Cardiac septum (tissue), 1 donor: ENCODE measurements at regions not wholly inside any gene's neighbourhood (a gene's known extent, or its start where the extent isn't known, plus 50 kb on each side); places are given as distances from the start of the nearest gene placed in this dataset.

Experiments
- DNase-seq: peaks from one replicate; pipeline ENCODE4 v3.0.0-alpha.2; 2020; ENCODE audit warnings: low spot score
- intact Hi-C: fragments of 100-400 bp; cut with DNase I; formaldehyde crosslinking; loops from one replicate; pipeline ENCODE4 v1.14.0; 2022
- donor health status: DM: no; HTN: no; CAD: no.

GRCh38 chr6:95768539-95768938 is 191.2 kb downstream of the MANEA start:
- intact Hi-C loops = no loop called here
- DNase-seq = no peak

- no peak for DNase-seq
- intact Hi-C loops = no loop called here
These were observed 200.0 kb downstream of the MANEA start for GRCh38 chr6:95777338-95777737.

- intact Hi-C loops = no loop called here
- DNase-seq = no peak
These were observed 202.7 kb downstream of the MANEA start for GRCh38 chr6:95780037-95780436.

GRCh38 chr6:95784019-95784418 is 206.7 kb downstream of the MANEA start:
- no peak for DNase-seq
- intact Hi-C loops = no loop called here

GRCh38 chr6:95784869-95785268 is 207.5 kb downstream of the MANEA start:
- intact Hi-C loops = no loop called here
- no peak for DNase-seq

- no peak for DNase-seq
- intact Hi-C loops = no loop called here
These were observed 208.4 kb downstream of the MANEA start for GRCh38 chr6:95785785-95786184.

GRCh38 chr6:95786802-95787201 is 209.5 kb downstream of the MANEA start:
- DNase-seq = no peak
- intact Hi-C loops = no loop called here

- no peak for DNase-seq
- intact Hi-C loops = no loop called here
These were observed 213.5 kb downstream of the MANEA start for GRCh38 chr6:95790787-95791186.

- DNase-seq = no peak
- intact Hi-C loops = no loop called here
These were observed 217.4 kb downstream of the MANEA start for GRCh38 chr6:95794749-95795148.

GRCh38 chr6:95795927-95796326 is 218.6 kb downstream of the MANEA start:
- no peak for DNase-seq
- intact Hi-C loops = no loop called here

- intact Hi-C loops = no loop called here
- no peak for DNase-seq
These were observed 218.7 kb upstream of the FUT9 start for GRCh38 chr6:95797054-95797453.

- intact Hi-C loops = no loop called here
- no peak for DNase-seq
These were observed 212.8 kb upstream of the FUT9 start for GRCh38 chr6:95802978-95803377.

GRCh38 chr6:95803889-95804288 is 211.9 kb upstream of the FUT9 start:
- no peak for DNase-seq
- intact Hi-C loops = no loop called here

GRCh38 chr6:95804847-95805541 is 210.8 kb upstream of the FUT9 start:
- DNase-seq = no peak
- intact Hi-C loops = no loop called here

GRCh38 chr6:95805699-95806098 is 210.1 kb upstream of the FUT9 start:
- intact Hi-C loops = no loop called here
- DNase-seq = no peak

- intact Hi-C loops = no loop called here
These were observed 200.3 kb upstream of the FUT9 start for GRCh38 chr6:95815389-95816056.

GRCh38 chr6:95819461-95819860 is 196.3 kb upstream of the FUT9 start:
- no peak for DNase-seq
- intact Hi-C loops = no loop called here

More at GRCh38 chr6:95815389-95816056, 200.3 kb upstream of the FUT9 start:
- DNase-seq = no peak

- DNase-seq = no peak
- intact Hi-C loops = no loop called here
These were observed 195.8 kb upstream of the FUT9 start for GRCh38 chr6:95819939-95820338.

- intact Hi-C loops = no loop called here
- DNase-seq = no peak
These were observed 184.8 kb upstream of the FUT9 start for GRCh38 chr6:95830859-95831557.

- intact Hi-C loops = no loop called here
- no peak for DNase-seq
These were observed 177.9 kb upstream of the FUT9 start for GRCh38 chr6:95837890-95838289.

- DNase-seq = no peak
- intact Hi-C loops = no loop called here
These were observed 174.2 kb upstream of the FUT9 start for GRCh38 chr6:95841560-95841959.
